Left lung (tissue), 4 donors: ENCODE measurements at regions not wholly inside any gene's neighbourhood (a gene's known extent, or its start where the extent isn't known, plus 50 kb on each side); places are given as distances from the start of the nearest gene placed in this dataset.

ENCODE experiments used
- ATAC-seq: fragments of 200-7000 bp; cut with Tn5 transposase; one replicate; pipeline ENCODE4 v1.9.1; 2020; ENCODE audit warnings: moderate library complexity
- DNase-seq, 4 donors: peaks; one replicate each; pipeline ENCODE4 v3.0.0-alpha.2; 2013 to 2020
- H3K27ac ChIP-seq, 2 donors: fragments of 200-600 bp; sonication (generic) in 1 of 2; one replicate each; pipeline versions ENCODE4 v1.5.0 to v1.8.0; 2020 to 2021
- H3K27me3 ChIP-seq, 2 donors: fragments of 200-600 bp; sonication (generic) in 1 of 2; one replicate each; pipeline versions ENCODE4 v1.5.0 to v1.8.0; 2020 to 2021
- H3K36me3 ChIP-seq, 2 donors: fragments of 200-600 bp; sonication (generic) in 1 of 2; one replicate each; pipeline versions ENCODE4 v1.5.0 to v1.8.0; 2020 to 2021
- H3K4me1 ChIP-seq, 2 donors: fragments of 200-600 bp; one replicate each; pipeline ENCODE4 v1.8.0; 2021
- H3K4me3 ChIP-seq, 2 donors: fragments of 200-600 bp; sonication (generic) in 1 of 2; one replicate each; pipeline versions ENCODE4 v1.5.0 to v1.8.0; 2020 to 2021; ENCODE audit warnings: mild to moderate bottlenecking in 1 of 2
- H3K9me3 ChIP-seq, 2 donors: fragments of 200-600 bp; sonication (generic) in 1 of 2; one replicate each; pipeline versions ENCODE4 v1.5.0 to v1.8.0; 2020 to 2021
- CTCF ChIP-seq, 2 donors: fragments of 200-600 bp; sonication (generic) in 1 of 2; IDR thresholded peaks; one replicate each; pipeline versions ENCODE4 v1.5.0 to v1.8.0; 2021; ENCODE audit warnings: antibody characterized with exemption in 2 of 2
- intact Hi-C, 2 donors: fragments of 100-400 bp; cut with DNase I; formaldehyde crosslinking; loops; one replicate each; pipeline versions ENCODE4 v1.11.2 to v1.14.2; 2022
- donor health status: DM: no; HTN: yes; CAD: no.
- donor health status: DM: no; HTN: no; CAD: no.

- DNase-seq = no peak
- no peak for TF ChIP-seq CTCF (IDR thresholded peaks at IDR 0.05)
- Histone ChIP-seq H3K36me3 (no peaks in the 10 kb centered on the region), H3K9me3 (no peaks in the 10 kb centered on the region), H3K4me1 (no peaks in the 10 kb centered on the region), H3K27me3 (no peaks in the 10 kb centered on the region), H3K27ac (no peak overlapping the region), H3K4me3 (no peak overlapping the region)
- intact Hi-C loops = no loop called here
- ATAC-seq = no peak
Measured at GRCh38 chr1:57986432-57986831, 560.1 kb downstream of the OMA1 start.

GRCh38 chr1:57984277-57984676 lies 560.4 kb upstream of the DAB1 start:
- H3K27ac ChIP-seq = no peak overlapping the region
- no peaks in the 10 kb centered on the region for H3K27me3 ChIP-seq
- no peak for ATAC-seq
- no peak for TF ChIP-seq CTCF (IDR thresholded peaks at IDR 0.05)
- intact Hi-C loops = no loop called here
- no peaks in the 10 kb centered on the region for H3K4me1 ChIP-seq
- H3K36me3 ChIP-seq = no peaks in the 10 kb centered on the region
- no peak for DNase-seq
- H3K9me3 ChIP-seq = no peaks in the 10 kb centered on the region
- no peak overlapping the region for H3K4me3 ChIP-seq

- no peaks in the 10 kb centered on the region for H3K36me3 ChIP-seq
- no peak for ATAC-seq
- H3K9me3 ChIP-seq = no peaks in the 10 kb centered on the region
- no peak for TF ChIP-seq CTCF (IDR thresholded peaks at IDR 0.05)
- no peak overlapping the region for H3K27ac ChIP-seq
- no peaks in the 10 kb centered on the region for H3K4me1 ChIP-seq
- no peak overlapping the region for H3K4me3 ChIP-seq
- intact Hi-C loops = no loop called here
- no peak for DNase-seq
- no peaks in the 10 kb centered on the region for H3K27me3 ChIP-seq
Measured at GRCh38 chr1:57983441-57983840, 559.6 kb upstream of the DAB1 start.

- H3K4me3 ChIP-seq = no peak overlapping the region
- DNase-seq (no peak), ATAC-seq (no peak)
- TF ChIP-seq CTCF (IDR thresholded peaks at IDR 0.05) = no peak
- no peak overlapping the region for H3K27ac ChIP-seq
- peaks cover 0 to 2% of the 10 kb centered on the region in 2 donors for H3K9me3 ChIP-seq
- no peaks in the 10 kb centered on the region for H3K4me1 ChIP-seq
- no peaks in the 10 kb centered on the region for H3K27me3 ChIP-seq
- intact Hi-C loops = no loop called here
- H3K36me3 ChIP-seq = no peaks in the 10 kb centered on the region
Measured at GRCh38 chr1:57982852-57983251, 559.0 kb upstream of the DAB1 start.

- no peak for DNase-seq
- intact Hi-C loops = no loop called here
- TF ChIP-seq CTCF (IDR thresholded peaks at IDR 0.05) = no peak
Measured at GRCh38 chr1:57976216-57976615, 552.4 kb upstream of the DAB1 start.

More at GRCh38 chr1:57976216-57976615, 552.4 kb upstream of the DAB1 start:
- Histone ChIP-seq H3K27ac (no peak overlapping the region), H3K4me1 (no peaks in the 10 kb centered on the region), H3K27me3 (no peaks in the 10 kb centered on the region), H3K36me3 (no peaks in the 10 kb centered on the region), H3K9me3 (peaks cover 0 to 5% of the 10 kb centered on the region in 2 donors), H3K4me3 (no peak overlapping the region)
- no peak for ATAC-seq
